ENCODE measurements at regions not wholly inside any gene's neighbourhood (a gene's known extent, or its start where the extent isn't known, plus 50 kb on each side); places are given as distances from the start of the nearest gene placed in this dataset.

GRCh38 chr6:145323646-145324045, 411.7 kb downstream of the EPM2A start:
- Histone ChIP-seq H3K27me3 (ENCODE audit: control insufficient read depth in 1 of 2, insufficient read depth in 2 of 2, low read length in 2 of 2) (no peaks in the 10 kb centered on the region), H2AFZ (ENCODE audit: low read length) (no peak overlapping the region), H3K4me3 (replicated peaks in 1 of 3; ENCODE audit: insufficient read depth in 1 of 3, low read depth in 2 of 3, low read length in 3 of 3) (no peak overlapping the region), H3K36me3 (replicated peaks in 1 of 2; ENCODE audit: control insufficient read depth in 1 of 2, insufficient read depth in 2 of 2, low read length in 2 of 2) (no peaks in the 10 kb centered on the region), H4K20me1 (ENCODE audit: insufficient read depth, low read length) (no peaks in the 10 kb centered on the region), H3K79me2 (ENCODE audit: insufficient read depth, low read length) (no peaks in the 10 kb centered on the region), H3K27ac (ENCODE audit: extremely low read length, insufficient read depth, low read length) (no peak overlapping the region), H3K4me2 (ENCODE audit: low read depth, low read length) (no peak overlapping the region), H3K4me1 (ENCODE audit: insufficient read depth, low read length) (no peaks in the 10 kb centered on the region), H3K9me3 (ENCODE audit: low read length) (no peaks in the 10 kb centered on the region), H3K9ac (ENCODE audit: insufficient read depth, low read depth, low read length) (no peak overlapping the region)
- TF ChIP-seq DZIP1 (CRISPR knock-in tag; IDR thresholded peaks at IDR 0.05) = no peak
- TF ChIP-seq KDM4B (CRISPR knock-in tag; IDR thresholded peaks at IDR 0.05) = no peak
- no peak for TF ChIP-seq CBX5 (CRISPR knock-in tag; IDR thresholded peaks at IDR 0.05; ENCODE audit: borderline replicate concordance)
- no peak for TF ChIP-seq ATAD3A (CRISPR knock-in tag; IDR thresholded peaks at IDR 0.05)
- no peak for TF ChIP-seq SETDB1 (CRISPR knock-in tag; IDR thresholded peaks at IDR 0.05; ENCODE audit: borderline replicate concordance)
- no peak for TF ChIP-seq GLMP (CRISPR knock-in tag; IDR thresholded peaks at IDR 0.05; ENCODE audit: borderline replicate concordance)
- no peak for TF ChIP-seq ZNF788 (CRISPR knock-in tag; IDR thresholded peaks at IDR 0.05; ENCODE audit: borderline replicate concordance)
- ChIA-PET POLR2A (no interaction called here), CTCF (ENCODE audit: low intra/inter-chr PET ratio, low total read pairs) (no interaction called here)
- no TSS peak for BruUV-seq (replicated peaks)
- in situ Hi-C loops (cut with HindIII; ENCODE audit: extremely low pct_ligation_motif_present, low pct_unique_long_range_greater_than_20kb) (no loop called here), intact Hi-C loops (cut with micrococcal nuclease; ENCODE audit: unreplicated experiment) (no loop called here)
- DNase-seq (ENCODE audit: low spot score) (no peak), ATAC-seq (no peak), FAIRE-seq (no peak)
- WGBS (ENCODE audit: low lambda C conversion rate) = 9% methylated on average over 1 of the region's 1 CpG

All from HepG2 (cell line).